ENCODE measurements at regions not wholly inside any gene's neighbourhood (a gene's known extent, or its start where the extent isn't known, plus 50 kb on each side); places are given as distances from the start of the nearest gene placed in this dataset.
A peak's percentile ranks its signal among the peaks of the same experiment; 100 is the strongest.

DNA sequence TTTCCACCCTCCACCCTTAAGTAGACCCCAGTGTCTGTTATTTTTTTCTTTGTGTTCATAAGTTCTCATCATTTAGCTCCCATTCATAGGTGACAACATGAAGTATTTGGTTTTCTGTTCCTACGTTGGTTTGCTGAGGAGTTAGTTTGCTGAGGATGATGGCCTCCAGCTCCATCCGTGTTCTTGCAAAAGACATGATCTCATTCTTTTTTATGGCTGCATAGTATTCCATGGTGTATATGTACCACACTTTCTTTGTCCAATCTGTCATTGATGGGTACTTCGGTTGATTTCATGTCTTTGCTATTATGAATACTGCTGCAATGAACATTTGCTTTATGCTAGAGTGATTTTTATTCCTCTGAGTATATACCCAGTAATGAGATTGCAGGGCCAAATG is 301.2 kb downstream of the ADGRG6 start:
- Mint-ChIP-seq H3K9me3 (peaks cover 11% of the 10 kb centered on the region), H3K27me3 (ENCODE audit: low read depth) (no peaks in the 10 kb centered on the region), H3K4me3 (no peak overlapping the region), H3K36me3 (no peaks in the 10 kb centered on the region), H3K27ac (no peak overlapping the region), H3K4me1 (peaks cover 7% of the 10 kb centered on the region)
- TF ChIP-seq, protein P1, sequence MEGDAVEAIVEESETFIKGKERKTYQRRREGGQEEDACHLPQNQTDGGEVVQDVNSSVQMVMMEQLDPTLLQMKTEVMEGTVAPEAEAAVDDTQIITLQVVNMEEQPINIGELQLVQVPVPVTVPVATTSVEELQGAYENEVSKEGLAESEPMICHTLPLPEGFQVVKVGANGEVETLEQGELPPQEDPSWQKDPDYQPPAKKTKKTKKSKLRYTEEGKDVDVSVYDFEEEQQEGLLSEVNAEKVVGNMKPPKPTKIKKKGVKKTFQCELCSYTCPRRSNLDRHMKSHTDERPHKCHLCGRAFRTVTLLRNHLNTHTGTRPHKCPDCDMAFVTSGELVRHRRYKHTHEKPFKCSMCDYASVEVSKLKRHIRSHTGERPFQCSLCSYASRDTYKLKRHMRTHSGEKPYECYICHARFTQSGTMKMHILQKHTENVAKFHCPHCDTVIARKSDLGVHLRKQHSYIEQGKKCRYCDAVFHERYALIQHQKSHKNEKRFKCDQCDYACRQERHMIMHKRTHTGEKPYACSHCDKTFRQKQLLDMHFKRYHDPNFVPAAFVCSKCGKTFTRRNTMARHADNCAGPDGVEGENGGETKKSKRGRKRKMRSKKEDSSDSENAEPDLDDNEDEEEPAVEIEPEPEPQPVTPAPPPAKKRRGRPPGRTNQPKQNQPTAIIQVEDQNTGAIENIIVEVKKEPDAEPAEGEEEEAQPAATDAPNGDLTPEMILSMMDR (IDR thresholded peaks at IDR 0.05; ENCODE audit: unreplicated experiment), result no peak
- no peak for DNase-seq (ENCODE audit: low spot score in 2 of 2, unreplicated experiment in 2 of 2)

DNA sequence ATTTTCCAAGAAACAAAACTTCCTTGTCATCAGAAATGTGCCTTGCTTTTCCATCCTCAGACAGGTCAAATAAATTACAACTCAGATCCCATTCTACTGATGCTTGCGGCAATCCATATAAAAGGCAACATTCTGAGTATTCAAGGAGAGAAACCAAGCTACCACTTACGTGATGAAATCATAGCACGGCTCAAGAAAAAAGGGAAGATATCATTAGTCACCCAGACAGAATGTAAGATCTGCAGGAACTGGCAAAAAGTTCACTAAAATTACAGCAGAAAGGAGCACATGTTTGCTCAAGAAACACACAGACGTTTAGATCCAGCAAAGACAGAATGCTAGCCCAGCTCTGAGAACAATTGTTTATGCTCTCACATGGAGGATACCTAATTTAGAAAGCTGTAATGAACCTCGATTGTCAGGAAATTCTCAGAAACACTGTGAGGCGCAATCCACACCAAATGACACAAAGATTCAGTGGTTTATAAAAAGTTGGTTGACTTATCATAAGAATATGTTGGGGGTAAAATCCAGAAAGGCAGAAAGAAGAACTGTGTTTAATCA is 304.2 kb downstream of the ADGRG6 start:
- Mint-ChIP-seq H3K9me3 (peaks cover 14% of the 10 kb centered on the region), H3K27ac (no peak overlapping the region), H3K36me3 (no peaks in the 10 kb centered on the region), H3K27me3 (ENCODE audit: low read depth) (no peaks in the 10 kb centered on the region), H3K4me1 (peaks cover 7% of the 10 kb centered on the region), H3K4me3 (no peak overlapping the region)
- no peak for DNase-seq (ENCODE audit: low spot score in 2 of 2, unreplicated experiment in 2 of 2)
- TF ChIP-seq, protein P1 (IDR thresholded peaks at IDR 0.05; ENCODE audit: unreplicated experiment), result no peak

DNA sequence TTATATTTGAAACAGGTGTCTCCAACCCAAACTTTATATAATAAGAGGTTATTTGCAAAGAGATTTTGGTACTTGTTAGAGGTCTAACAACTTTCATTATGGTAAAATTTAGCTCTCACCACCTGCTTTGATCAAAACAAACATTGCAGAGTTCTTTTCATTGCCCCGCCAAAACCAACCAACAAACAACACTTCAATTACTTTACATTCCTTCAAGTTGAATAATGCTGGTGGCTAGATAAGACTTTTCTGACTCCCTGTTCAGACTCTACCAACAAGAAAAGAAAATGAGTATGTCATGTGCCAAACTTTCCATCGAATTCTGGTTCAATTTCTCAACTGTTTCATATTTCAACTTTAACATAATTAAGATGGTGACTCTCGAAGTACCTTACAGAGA is 311.1 kb downstream of the ADGRG6 start:
- TF ChIP-seq, protein P1 (IDR thresholded peaks at IDR 0.05; ENCODE audit: unreplicated experiment), result no peak
- H3K36me3 Mint-ChIP-seq, result no peaks in the 10 kb centered on the region
- no peak overlapping the region for H3K27ac Mint-ChIP-seq
- no peak for DNase-seq (ENCODE audit: low spot score in 2 of 2, unreplicated experiment in 2 of 2)
- H3K4me1 Mint-ChIP-seq, result peaks cover 3% of the 10 kb centered on the region
- no peaks in the 10 kb centered on the region for H3K27me3 Mint-ChIP-seq (ENCODE audit: low read depth)
- peaks cover 11% of the 10 kb centered on the region for H3K9me3 Mint-ChIP-seq
- no peak overlapping the region for H3K4me3 Mint-ChIP-seq

DNA sequence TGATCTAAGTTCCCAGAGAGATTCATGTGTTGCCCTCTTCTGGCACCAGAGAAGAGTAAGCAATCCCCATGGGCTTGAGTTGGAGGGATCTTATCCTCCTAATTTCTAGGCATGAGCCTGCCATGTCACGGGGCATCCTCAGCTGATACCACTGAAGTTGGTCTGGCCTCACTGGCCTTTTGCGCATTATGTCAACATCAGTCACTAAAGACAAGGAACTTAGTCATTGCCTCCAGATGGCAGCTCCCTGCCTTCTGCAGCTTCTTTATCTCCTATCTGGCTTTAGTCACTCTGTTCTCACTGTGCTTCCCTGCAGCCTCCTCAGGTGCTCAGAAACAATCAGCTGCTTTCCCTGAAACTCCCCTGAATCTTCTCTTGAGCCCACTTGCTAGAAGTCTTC is 312.2 kb downstream of the ADGRG6 start:
- Mint-ChIP-seq H3K9me3 (peaks cover 11% of the 10 kb centered on the region), H3K4me1 (peaks cover 3% of the 10 kb centered on the region), H3K27ac (no peak overlapping the region), H3K27me3 (ENCODE audit: low read depth) (no peaks in the 10 kb centered on the region), H3K4me3 (no peak overlapping the region), H3K36me3 (no peaks in the 10 kb centered on the region)
- no peak for DNase-seq (ENCODE audit: low spot score in 2 of 2, unreplicated experiment in 2 of 2)
- TF ChIP-seq, protein P1 (IDR thresholded peaks at IDR 0.05; ENCODE audit: unreplicated experiment), result no peak

DNA sequence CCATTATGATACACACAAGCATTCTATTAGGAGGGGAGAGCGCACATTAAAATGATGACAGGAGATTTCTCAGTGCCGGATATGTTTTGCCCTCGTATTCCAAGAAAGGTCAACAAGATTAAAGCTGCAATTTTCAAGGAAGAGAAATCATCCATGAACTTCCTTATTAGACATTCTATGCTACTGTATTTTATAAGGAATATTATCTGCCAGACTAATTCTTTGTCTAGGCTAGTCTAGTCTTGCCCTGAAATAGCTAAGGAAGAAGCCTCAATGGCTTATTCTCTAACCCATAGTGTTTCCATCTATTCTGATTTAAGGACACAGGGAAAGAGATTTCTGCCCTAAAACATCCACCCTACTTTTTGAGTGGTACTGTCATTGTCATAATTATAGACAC is 315.4 kb downstream of the ADGRG6 start:
- no peak for DNase-seq (ENCODE audit: low spot score in 2 of 2, unreplicated experiment in 2 of 2)
- Mint-ChIP-seq H3K4me3 (no peak overlapping the region), H3K4me1 (peaks cover 3% of the 10 kb centered on the region), H3K27ac (peak overlapping the region; percentile 61), H3K9me3 (no peaks in the 10 kb centered on the region), H3K27me3 (ENCODE audit: low read depth) (no peaks in the 10 kb centered on the region), H3K36me3 (no peaks in the 10 kb centered on the region)
- TF ChIP-seq, protein P1 (IDR thresholded peaks at IDR 0.05; ENCODE audit: unreplicated experiment), result no peak

DNA sequence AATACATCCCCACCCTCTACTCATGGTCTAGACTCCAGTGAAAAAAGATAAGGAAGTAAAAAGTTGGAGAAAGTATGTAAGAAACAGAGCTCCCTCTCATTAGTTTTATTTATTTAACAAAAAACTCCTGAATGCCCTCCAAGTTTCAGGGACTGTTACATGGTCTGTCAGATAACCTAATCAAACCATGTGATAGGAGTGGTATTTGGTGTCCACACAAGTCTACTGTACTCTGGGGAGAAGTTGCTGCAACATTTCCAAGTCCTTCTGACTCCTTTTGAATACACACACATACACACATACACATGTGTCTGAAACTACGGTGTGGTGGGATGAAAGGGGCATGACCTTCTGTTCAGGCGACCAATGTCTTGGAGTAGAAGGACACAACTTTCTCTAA is 320.0 kb downstream of the ADGRG6 start:
- Mint-ChIP-seq H3K27me3 (ENCODE audit: low read depth) (no peaks in the 10 kb centered on the region), H3K4me3 (no peak overlapping the region), H3K27ac (no peak overlapping the region), H3K4me1 (peaks cover 2% of the 10 kb centered on the region), H3K36me3 (no peaks in the 10 kb centered on the region), H3K9me3 (no peaks in the 10 kb centered on the region)
- DNase-seq (ENCODE audit: low spot score in 2 of 2, unreplicated experiment in 2 of 2), result no peak
- TF ChIP-seq, protein P1 (IDR thresholded peaks at IDR 0.05; ENCODE audit: unreplicated experiment), result no peak
